PFSK-1 (cell line): ENCODE measurements at regions not wholly inside any gene's neighbourhood (a gene's known extent, or its start where the extent isn't known, plus 50 kb on each side); places are given as distances from the start of the nearest gene placed in this dataset.

Source experiments
- FOXP2 ChIP-seq: optimal IDR thresholded peaks from 2 replicates; pipeline ENCODE3; 2011; ENCODE audit warnings: borderline replicate concordance, control low read depth, inconsistent platforms; ENCODE audit not compliant: insufficient read depth; ENCODE audit errors: extremely low read length, extremely low read depth
- POLR2AphosphoS5 ChIP-seq: IDR thresholded peaks from 2 replicates; pipeline ENCODE4 v1.6.1; 2012; ENCODE audit warnings: low read depth, mild to moderate bottlenecking, control low read depth, low read length, moderate library complexity
- SIN3A ChIP-seq: IDR thresholded peaks from 2 replicates; pipeline ENCODE4 v1.6.1; 2012; ENCODE audit warnings: mild to moderate bottlenecking, low read length, moderate library complexity, borderline replicate concordance; ENCODE audit not compliant: insufficient read depth
- TAF1 ChIP-seq: IDR thresholded peaks from 2 replicates; pipeline ENCODE4 v1.6.1; 2012; ENCODE audit warnings: low read length, control low read depth, borderline replicate concordance; ENCODE audit not compliant: insufficient read depth
- TF ChIP-seq, protein P1 (sequence below), 2 experiments: IDR thresholded peaks; 2 replicates each; pipeline versions ENCODE4 v1.6.1 to v1.8.0; 2011 to 2012; ENCODE audit warnings: low read depth in 2 of 2, low read length in 2 of 2, control low read depth in 1 of 2, inconsistent platforms in 1 of 2, mild to moderate bottlenecking in 1 of 2, moderate library complexity in 1 of 2; ENCODE audit not compliant: insufficient read depth in 1 of 2

DNA sequence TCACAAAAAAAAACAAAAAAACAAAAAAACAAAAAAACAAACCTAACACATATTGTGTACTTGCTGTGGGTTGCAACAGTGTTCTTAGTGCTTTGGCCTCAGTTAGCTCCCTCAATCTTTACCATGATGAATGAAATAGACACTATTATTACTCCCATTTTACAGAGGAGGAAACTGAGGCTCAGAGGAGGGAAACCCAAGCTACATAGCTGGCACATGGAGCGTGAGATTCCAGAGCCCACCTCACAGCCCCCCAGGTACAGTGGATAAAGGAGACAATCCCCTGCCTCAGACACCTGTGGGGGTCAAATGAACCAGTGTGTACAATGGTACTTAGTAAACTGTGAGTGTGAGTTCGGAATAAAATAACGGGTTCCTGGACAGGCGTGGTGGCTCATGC lies 104.9 kb upstream of the SMAD3 start:
- TF ChIP-seq FOXP2 (no peak), POLR2AphosphoS5 (no peak), TAF1 (no peak), SIN3A (no peak)
- TF ChIP-seq, protein P1, sequence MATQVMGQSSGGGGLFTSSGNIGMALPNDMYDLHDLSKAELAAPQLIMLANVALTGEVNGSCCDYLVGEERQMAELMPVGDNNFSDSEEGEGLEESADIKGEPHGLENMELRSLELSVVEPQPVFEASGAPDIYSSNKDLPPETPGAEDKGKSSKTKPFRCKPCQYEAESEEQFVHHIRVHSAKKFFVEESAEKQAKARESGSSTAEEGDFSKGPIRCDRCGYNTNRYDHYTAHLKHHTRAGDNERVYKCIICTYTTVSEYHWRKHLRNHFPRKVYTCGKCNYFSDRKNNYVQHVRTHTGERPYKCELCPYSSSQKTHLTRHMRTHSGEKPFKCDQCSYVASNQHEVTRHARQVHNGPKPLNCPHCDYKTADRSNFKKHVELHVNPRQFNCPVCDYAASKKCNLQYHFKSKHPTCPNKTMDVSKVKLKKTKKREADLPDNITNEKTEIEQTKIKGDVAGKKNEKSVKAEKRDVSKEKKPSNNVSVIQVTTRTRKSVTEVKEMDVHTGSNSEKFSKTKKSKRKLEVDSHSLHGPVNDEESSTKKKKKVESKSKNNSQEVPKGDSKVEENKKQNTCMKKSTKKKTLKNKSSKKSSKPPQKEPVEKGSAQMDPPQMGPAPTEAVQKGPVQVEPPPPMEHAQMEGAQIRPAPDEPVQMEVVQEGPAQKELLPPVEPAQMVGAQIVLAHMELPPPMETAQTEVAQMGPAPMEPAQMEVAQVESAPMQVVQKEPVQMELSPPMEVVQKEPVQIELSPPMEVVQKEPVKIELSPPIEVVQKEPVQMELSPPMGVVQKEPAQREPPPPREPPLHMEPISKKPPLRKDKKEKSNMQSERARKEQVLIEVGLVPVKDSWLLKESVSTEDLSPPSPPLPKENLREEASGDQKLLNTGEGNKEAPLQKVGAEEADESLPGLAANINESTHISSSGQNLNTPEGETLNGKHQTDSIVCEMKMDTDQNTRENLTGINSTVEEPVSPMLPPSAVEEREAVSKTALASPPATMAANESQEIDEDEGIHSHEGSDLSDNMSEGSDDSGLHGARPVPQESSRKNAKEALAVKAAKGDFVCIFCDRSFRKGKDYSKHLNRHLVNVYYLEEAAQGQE (IDR thresholded peaks at IDR 0.05; ENCODE audit: insufficient read depth in 1 of 2, low read depth in 2 of 2, low read length in 2 of 2), result no peak

DNA sequence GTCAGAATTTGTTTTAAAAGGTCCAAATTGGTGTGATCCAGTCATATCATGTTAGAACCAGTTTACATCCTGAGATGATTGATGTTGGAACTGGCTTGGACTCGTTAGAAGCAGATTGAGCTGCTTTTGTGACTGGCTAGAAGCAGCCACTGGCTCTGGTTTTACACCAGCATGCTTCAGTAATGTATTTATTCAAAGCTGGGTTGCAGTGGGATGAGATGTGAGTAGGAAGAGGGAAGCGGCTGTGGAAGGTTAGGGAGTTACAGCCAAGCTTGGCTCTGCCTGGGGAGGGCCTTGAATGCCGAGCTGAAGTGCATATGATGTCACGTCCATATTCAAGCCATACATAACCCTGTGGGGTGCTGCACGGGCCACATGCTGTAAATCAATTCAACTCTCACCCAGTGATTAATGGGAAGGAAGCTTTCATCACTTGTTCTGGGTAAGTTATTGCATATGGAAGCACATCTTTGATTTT lies 104.0 kb upstream of the SMAD3 start:
- TF ChIP-seq POLR2AphosphoS5 (no peak), FOXP2 (no peak), TAF1 (no peak), SIN3A (no peak)
- TF ChIP-seq, protein P1 (IDR thresholded peaks at IDR 0.05; ENCODE audit: insufficient read depth in 1 of 2, low read depth in 2 of 2, low read length in 2 of 2), result no peak

DNA sequence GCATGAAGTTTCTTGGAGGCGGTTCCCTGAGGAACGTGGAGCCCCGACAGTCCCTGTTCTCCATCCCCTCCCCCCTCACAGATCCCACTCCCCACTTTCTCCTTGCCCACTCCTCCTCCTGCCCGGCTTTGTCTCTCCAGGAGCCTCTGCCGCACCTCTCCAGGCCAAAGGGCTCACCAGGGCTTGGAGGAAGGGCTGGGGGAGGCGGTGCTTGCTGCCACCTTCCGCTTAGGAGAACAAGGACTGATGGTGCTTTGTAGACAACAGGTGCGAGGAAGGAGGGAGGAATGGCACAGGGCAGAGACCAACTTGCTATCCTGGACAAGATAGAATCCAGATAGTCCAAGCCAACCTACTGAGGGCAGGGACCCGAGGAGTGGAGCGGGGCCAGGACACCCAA lies 103.5 kb upstream of the SMAD3 start:
- TF ChIP-seq FOXP2, result no peak
- no peak for TF ChIP-seq POLR2AphosphoS5
- TF ChIP-seq, protein P1 (IDR thresholded peaks at IDR 0.05; ENCODE audit: insufficient read depth in 1 of 2, low read depth in 2 of 2, low read length in 2 of 2), result no peak
- TF ChIP-seq SIN3A, result no peak
- no peak for TF ChIP-seq TAF1

DNA sequence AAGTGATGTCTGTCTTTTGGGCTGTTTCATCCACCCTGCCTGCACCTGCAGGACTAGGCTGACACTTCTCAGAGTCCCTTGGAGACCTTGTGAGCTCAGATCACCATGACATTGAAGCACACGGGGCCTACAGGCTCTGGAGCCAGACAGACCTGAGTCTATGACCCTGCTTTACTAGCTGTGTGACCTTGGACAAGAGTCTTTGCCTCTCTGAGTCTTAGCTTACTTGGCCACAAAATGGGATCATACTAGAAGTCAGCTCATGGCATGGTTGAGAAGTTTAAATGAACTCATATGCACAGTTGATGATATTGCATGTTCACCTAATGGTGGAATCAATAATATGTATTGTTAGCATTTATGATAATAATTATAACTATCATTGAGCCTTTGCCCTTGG lies 102.9 kb upstream of the SMAD3 start:
- TF ChIP-seq, protein P1 (IDR thresholded peaks at IDR 0.05; ENCODE audit: insufficient read depth in 1 of 2, low read depth in 2 of 2, low read length in 2 of 2), result no peak
- TF ChIP-seq SIN3A (no peak), TAF1 (no peak), FOXP2 (no peak)

DNA sequence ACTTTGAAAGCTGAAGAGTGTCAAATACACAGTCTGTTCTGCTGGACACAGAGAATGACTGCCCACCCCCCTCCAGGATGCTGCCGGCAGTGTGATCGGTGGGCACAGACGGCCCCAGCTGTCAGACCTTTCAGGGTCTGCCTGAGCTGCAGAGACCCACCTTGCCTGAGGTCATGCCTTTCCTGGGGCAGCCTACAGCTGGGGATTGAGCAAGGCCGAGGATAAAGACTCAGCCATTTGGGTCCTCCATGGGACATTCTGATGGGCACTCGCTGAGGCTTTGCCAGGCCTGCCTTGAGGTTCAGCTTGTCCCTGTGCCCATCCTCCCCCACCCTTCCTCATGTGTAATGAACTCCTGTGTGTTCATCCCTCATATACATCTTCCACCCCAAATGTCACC lies 102.3 kb upstream of the SMAD3 start:
- no peak for TF ChIP-seq SIN3A
- TF ChIP-seq, protein P1 (IDR thresholded peaks at IDR 0.05; ENCODE audit: insufficient read depth in 1 of 2, low read depth in 2 of 2, low read length in 2 of 2), result no peak
- no peak for TF ChIP-seq FOXP2
- no peak for TF ChIP-seq TAF1
- TF ChIP-seq POLR2AphosphoS5, result no peak
